Spleen (tissue), 11 donors: ENCODE measurements at regions not wholly inside any gene's neighbourhood (a gene's known extent, or its start where the extent isn't known, plus 50 kb on each side); places are given as distances from the start of the nearest gene placed in this dataset.
"Not testable (repeated sequence)": the region's sequence is repeated elsewhere in the genome, so short reads cannot be mapped to it uniquely, and the experiment has no call there.

Experiments used
- DNase-seq: peaks from one replicate; pipeline ENCODE4 v3.0.0-alpha.2; 2020
- H3K27ac ChIP-seq, 8 donors: fragments of 200-600 bp; sonication (generic) in 7 of 8; 1 replicate in 4 of 8; 2 replicates in 4 of 8; pipeline versions ENCODE4 v1.5.0 to v1.8.0; 2016 to 2021; ENCODE audit warnings: inconsistent platforms in 4 of 8, mild to moderate bottlenecking in 4 of 8, moderate library complexity in 1 of 8
- H3K27me3 ChIP-seq, 7 donors: fragments of 200-600 bp; sonication (generic) in 6 of 7; replicated peaks in 1 of 7; 1 replicate in 4 of 7; 2 replicates in 3 of 7; pipeline versions ENCODE4 v1.5.0 to v1.8.0; 2016 to 2021; ENCODE audit warnings: inconsistent platforms in 3 of 7, mild to moderate bottlenecking in 1 of 7
- H3K36me3 ChIP-seq, 6 donors: fragments of 200-600 bp; sonication (generic) in 5 of 6; 1 replicate in 4 of 6; 2 replicates in 2 of 6; pipeline versions ENCODE4 v1.5.0 to v1.8.0; 2016 to 2021; ENCODE audit warnings: inconsistent platforms in 2 of 6
- H3K4me1 ChIP-seq, 6 donors: fragments of 200-600 bp; sonication (generic) in 5 of 6; 1 replicate in 3 of 6; 2 replicates in 3 of 6; pipeline versions ENCODE4 v1.5.0 to v1.8.0; 2016 to 2021; ENCODE audit warnings: inconsistent platforms in 3 of 6
- H3K4me3 ChIP-seq, 8 donors: fragments of 200-600 bp; sonication (generic) in 7 of 8; 1 replicate in 4 of 8; 2 replicates in 4 of 8; pipeline versions ENCODE4 v1.5.0 to v1.8.0; 2016 to 2021; ENCODE audit warnings: inconsistent platforms in 4 of 8, mild to moderate bottlenecking in 4 of 8, moderate library complexity in 2 of 8
- H3K9me3 ChIP-seq, 8 donors: fragments of 200-600 bp; sonication (generic) in 7 of 8; 1 replicate in 4 of 8; 2 replicates in 4 of 8; pipeline versions ENCODE4 v1.5.0 to v1.8.0; 2016 to 2021; ENCODE audit warnings: inconsistent platforms in 4 of 8
- POLR2A ChIP-seq, 3 donors: fragments of 450-650 bp; IDR thresholded peaks; one replicate each; pipeline ENCODE4 v1.5.1; 2017; ENCODE audit warnings: antibody characterized with exemption in 3 of 3, mild to moderate bottlenecking in 1 of 3
- POLR2AphosphoS5 ChIP-seq, 3 donors: sonication (generic); formaldehyde crosslinking; IDR thresholded peaks; one replicate each; pipeline ENCODE4 v1.5.1; 2017; ENCODE audit warnings: antibody characterized with exemption in 3 of 3
- WGBS, 5 donors: extraction: QIAGEN DNeasy Blood & Tissue Kit in 3 of 5; methylation state at CpG; one replicate each; pipeline versions ENCODE4 v1.1.5 to v1.1.7; 2013 to 2018; 5-methylcytosine and 5-hydroxymethylcytosine counted together
- intact Hi-C: fragments of 100-400 bp; cut with DNase I; formaldehyde crosslinking; loops from one replicate; pipeline ENCODE4 v1.15.0; 2023; ENCODE audit warnings: low total_unique reads
- TF ChIP-seq, protein P1 (sequence below), 11 experiments: fragments of 200-600 bp in 7 of 11; fragments of 450-650 bp in 4 of 11; sonication (generic) in 4 of 11; IDR thresholded peaks in 8 of 11; conservative IDR thresholded peaks in 3 of 11; 1 replicate in 7 of 11; 2 replicates in 4 of 11; pipeline versions ENCODE4 v1.4.0 to v1.8.0; 2016 to 2021; ENCODE audit warnings: antibody characterized with exemption in 11 of 11, inconsistent platforms in 4 of 11, mild to moderate bottlenecking in 1 of 11
- donor health status: healthy with polysubstance abuse.
- donor health status: DM: no; HTN: no; CAD: no; lungs with moderate emphysema.
- donor health status: DM: no; HTN: no; CAD: no.
- donor health status: Bipolar disorder and iron deficiency.
- donor health status: healthy.
- donor health status: DM: no; HTN: no; CAD: no.
- donor health status: DM: yes; HTN: yes; CAD: no.

DNA sequence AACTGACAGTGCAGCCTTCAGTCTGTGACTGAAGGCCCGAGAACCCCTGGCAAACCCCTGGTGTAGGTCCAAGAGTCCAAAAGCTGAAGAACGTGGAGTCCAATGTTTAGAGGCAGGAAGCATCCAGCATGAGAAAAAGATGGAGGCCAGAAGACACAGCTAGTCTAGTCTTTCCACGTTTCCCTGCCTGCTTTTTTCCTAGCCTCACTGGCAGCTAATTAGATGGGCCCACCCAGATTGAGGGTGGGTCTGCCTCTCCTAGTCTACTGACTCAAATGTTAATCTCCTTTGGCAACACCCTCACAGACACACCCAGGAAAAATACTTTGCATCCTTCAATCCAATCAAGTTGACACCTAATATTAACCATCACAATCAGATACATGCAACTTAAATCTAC, 87.8 kb downstream of the TENT5D start:
- H3K4me1 ChIP-seq, intact Hi-C loops, H3K36me3 ChIP-seq, H3K27me3 ChIP-seq, H3K4me3 ChIP-seq, H3K27ac ChIP-seq, DNase-seq, H3K9me3 ChIP-seq: not testable (repeated sequence)
- WGBS, 5 donors: 53 to 83% (median 76%) methylated on average over 3 of the region's 3 CpGs

DNA sequence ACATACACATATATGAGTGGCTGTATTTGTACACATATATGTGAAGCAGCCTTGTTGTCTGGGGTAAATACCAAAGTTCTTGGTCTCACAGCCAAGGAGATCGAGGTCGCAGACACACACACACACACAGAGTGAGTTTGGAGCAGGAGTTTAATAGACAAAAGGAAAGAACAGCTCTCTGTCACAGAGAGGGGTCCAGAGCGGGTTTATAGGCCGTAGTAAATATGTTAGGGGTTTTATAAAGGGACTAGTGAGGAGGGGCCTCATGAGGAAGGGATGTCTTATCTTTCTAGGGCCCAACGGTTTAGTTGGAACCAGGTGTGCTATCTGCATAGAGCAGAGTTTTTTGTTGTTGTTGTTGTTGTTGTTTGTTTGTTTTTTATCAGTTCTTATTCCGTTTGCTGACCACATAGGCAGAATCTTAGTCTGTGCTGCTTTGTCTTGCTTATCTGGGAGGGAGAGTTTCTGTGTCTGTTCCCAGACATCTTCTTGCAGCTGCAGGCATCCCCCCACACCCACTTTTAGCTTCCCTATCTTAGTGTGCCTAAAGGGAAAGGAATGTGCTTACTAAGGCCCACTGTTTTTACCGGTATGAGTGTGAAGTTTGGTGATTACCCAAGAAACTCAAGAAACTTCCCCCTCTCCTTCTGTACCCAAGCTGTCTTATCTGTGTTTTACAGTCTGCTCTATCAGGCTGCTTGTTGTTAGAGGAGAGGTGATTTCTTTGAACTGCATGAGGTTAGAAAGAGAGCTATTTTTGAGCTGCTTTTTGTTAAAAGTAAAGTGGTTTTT, 91.9 kb downstream of the TENT5D start:
- H3K4me3 ChIP-seq: no peak overlapping the region
- 44 to 58% (median 48%) methylated on average over 7 of the region's 7 CpGs for WGBS, 5 donors
- H3K36me3 ChIP-seq: no peaks in the 10 kb centered on the region
- no peak overlapping the region for H3K27ac ChIP-seq
- H3K27me3 ChIP-seq: no peaks in the 10 kb centered on the region
- TF ChIP-seq POLR2AphosphoS5 (IDR thresholded peaks at IDR 0.05) (no peak), POLR2A (IDR thresholded peaks at IDR 0.05) (no peak)
- TF ChIP-seq, protein P1, sequence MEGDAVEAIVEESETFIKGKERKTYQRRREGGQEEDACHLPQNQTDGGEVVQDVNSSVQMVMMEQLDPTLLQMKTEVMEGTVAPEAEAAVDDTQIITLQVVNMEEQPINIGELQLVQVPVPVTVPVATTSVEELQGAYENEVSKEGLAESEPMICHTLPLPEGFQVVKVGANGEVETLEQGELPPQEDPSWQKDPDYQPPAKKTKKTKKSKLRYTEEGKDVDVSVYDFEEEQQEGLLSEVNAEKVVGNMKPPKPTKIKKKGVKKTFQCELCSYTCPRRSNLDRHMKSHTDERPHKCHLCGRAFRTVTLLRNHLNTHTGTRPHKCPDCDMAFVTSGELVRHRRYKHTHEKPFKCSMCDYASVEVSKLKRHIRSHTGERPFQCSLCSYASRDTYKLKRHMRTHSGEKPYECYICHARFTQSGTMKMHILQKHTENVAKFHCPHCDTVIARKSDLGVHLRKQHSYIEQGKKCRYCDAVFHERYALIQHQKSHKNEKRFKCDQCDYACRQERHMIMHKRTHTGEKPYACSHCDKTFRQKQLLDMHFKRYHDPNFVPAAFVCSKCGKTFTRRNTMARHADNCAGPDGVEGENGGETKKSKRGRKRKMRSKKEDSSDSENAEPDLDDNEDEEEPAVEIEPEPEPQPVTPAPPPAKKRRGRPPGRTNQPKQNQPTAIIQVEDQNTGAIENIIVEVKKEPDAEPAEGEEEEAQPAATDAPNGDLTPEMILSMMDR (IDR thresholded peaks at IDR 0.05 in 8 of 11, conservative IDR thresholded peaks at IDR 0.05 in 3 of 11): no peak
- no peaks in the 10 kb centered on the region for H3K4me1 ChIP-seq
- intact Hi-C loops: no loop called here
- no peak for DNase-seq
- no peaks in the 10 kb centered on the region for H3K9me3 ChIP-seq

DNA sequence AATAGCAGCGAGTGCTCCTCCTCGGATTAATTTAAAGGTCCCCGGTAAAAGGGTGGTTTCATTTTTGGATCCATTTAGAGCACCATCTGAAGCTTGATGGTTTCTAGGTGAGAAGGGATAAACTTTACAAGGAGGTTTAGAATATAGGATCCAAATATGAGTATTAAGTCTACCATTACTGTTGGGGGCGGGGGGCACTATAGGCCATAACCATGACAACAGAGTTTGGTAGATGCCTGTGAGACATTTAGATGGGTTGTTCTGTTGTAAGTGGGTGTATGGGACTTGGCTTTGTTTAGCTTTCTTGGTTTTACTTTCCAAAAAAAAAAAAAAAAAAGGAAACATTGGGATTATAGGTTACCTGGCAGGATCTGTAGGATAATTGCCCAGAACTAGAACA, 92.7 kb downstream of the TENT5D start:
- Histone ChIP-seq H3K36me3 (no peaks in the 10 kb centered on the region), H3K4me1 (no peaks in the 10 kb centered on the region), H3K9me3 (no peaks in the 10 kb centered on the region), H3K27ac (no peak overlapping the region), H3K4me3 (no peak overlapping the region), H3K27me3 (no peaks in the 10 kb centered on the region)
- 44 to 71% (median 58%) methylated on average over 4 of the region's 4 CpGs for WGBS, 5 donors
- intact Hi-C loops: no loop called here
- TF ChIP-seq POLR2A (IDR thresholded peaks at IDR 0.05): no peak
- no peak for TF ChIP-seq POLR2AphosphoS5 (IDR thresholded peaks at IDR 0.05)
- TF ChIP-seq, protein P1 (IDR thresholded peaks at IDR 0.05 in 8 of 11, conservative IDR thresholded peaks at IDR 0.05 in 3 of 11): no peak
- no peak for DNase-seq

DNA sequence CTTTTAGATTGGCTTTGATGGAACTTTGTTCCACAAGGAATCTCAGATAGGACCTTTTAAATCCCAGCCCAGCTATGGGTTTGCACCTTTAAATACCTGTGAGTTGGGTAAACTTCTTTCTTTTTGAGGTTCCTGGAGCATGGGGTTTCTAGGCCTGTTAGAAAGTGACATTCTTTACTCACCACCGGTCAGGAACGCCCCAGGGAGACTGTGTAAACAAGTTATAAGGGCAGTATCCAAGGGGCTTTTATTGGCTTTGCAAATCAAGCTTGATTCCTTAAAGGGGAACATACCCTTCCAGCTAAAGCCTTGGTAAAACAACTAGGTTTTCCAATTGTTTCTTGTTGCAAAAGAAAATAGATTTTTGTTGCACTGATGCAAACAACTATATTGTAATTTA, 93.4 kb downstream of the TENT5D start:
- Histone ChIP-seq H3K36me3 (no peaks in the 10 kb centered on the region), H3K4me1 (no peaks in the 10 kb centered on the region), H3K9me3 (no peaks in the 10 kb centered on the region), H3K27ac (no peak overlapping the region), H3K27me3 (no peaks in the 10 kb centered on the region), H3K4me3 (no peak overlapping the region)
- DNase-seq: no peak
- TF ChIP-seq, protein P1 (IDR thresholded peaks at IDR 0.05 in 8 of 11, conservative IDR thresholded peaks at IDR 0.05 in 3 of 11): no peak
- no peak for TF ChIP-seq POLR2AphosphoS5 (IDR thresholded peaks at IDR 0.05)
- WGBS, 5 donors: 9 to 29% (median 19%) methylated on average over 2 of the region's 2 CpGs
- intact Hi-C loops: no loop called here
